ENCODE measurements at regions not wholly inside any gene's neighbourhood (a gene's known extent, or its start where the extent isn't known, plus 50 kb on each side); places are given as distances from the start of the nearest gene placed in this dataset.

- TF ChIP-seq POLR2A (IDR thresholded peaks at IDR 0.05; ENCODE audit: low read depth, low read length) (no peak), POLR2AphosphoS5 (IDR thresholded peaks at IDR 0.05; ENCODE audit: low read depth, low read length) (no peak), TAF1 (IDR thresholded peaks at IDR 0.05; ENCODE audit: borderline replicate concordance, low read depth, low read length) (no peak)
Observed at GRCh38 chr2:20514596-20515269, 67.9 kb downstream of the RHOB start.

Data from GM12892 (cell line).